SK-N-SH (cell line): ENCODE measurements at regions not wholly inside any gene's neighbourhood (a gene's known extent, or its start where the extent isn't known, plus 50 kb on each side); places are given as distances from the start of the nearest gene placed in this dataset.

ENCODE experiments used
- CTCF ChIA-PET: fragments of 300-600, 350-600 bp; formaldehyde crosslinking; extraction: SDS; loops from one replicate; lab custom pipeline; 2021; lab: Yijun Ruan, JAX
- POLR2A ChIA-PET: fragments of 350-600 bp; sonication (Branson Sonifier 250); formaldehyde crosslinking; extraction: SDS; loops from one replicate; lab custom pipeline; 2020; ENCODE audit warnings: antibody characterized with exemption, inconsistent platforms; lab: Yijun Ruan, JAX
- DNase-seq: peaks from one replicate; pipeline ENCODE4 v3.0.0; 2012
- H2AFZ ChIP-seq: fragments of 200-600 bp; sonication (generic); 2 replicates; pipeline ENCODE4 v1.8.1; 2016; ENCODE audit warnings: antibody characterized with exemption, mild to moderate bottlenecking, low read depth
- H3F3A ChIP-seq: fragments of 200-600 bp; sonication (generic); replicated peaks from 2 replicates; pipeline ENCODE3; 2016; ENCODE audit warnings: antibody characterized with exemption, mild to moderate bottlenecking; ENCODE audit not compliant: insufficient read depth
- H3K27ac ChIP-seq, 2 experiments: fragments of 200-500 bp in 1 of 2; fragments of 200-600 bp in 1 of 2; sonication (Bioruptor generic) in 1 of 2; sonication (generic), shearing (Covaris generic) in 1 of 2; 2 replicates each; pipeline versions ENCODE4 v1.5.1 to v1.6.1; 2014 to 2016; ENCODE audit warnings: low read depth in 2 of 2, inconsistent platforms in 1 of 2, low read length in 1 of 2, mild to moderate bottlenecking in 1 of 2, mixed read lengths in 1 of 2
- H3K27me3 ChIP-seq: fragments of 200-600 bp; sonication (generic), shearing (Covaris generic); 2 replicates; pipeline ENCODE4 v1.6.1; 2016; ENCODE audit warnings: mixed run types; ENCODE audit not compliant: insufficient read depth
- H3K36me3 ChIP-seq, 2 experiments: fragments of 200-500 bp in 1 of 2; fragments of 200-600 bp in 1 of 2; sonication (Bioruptor generic) in 1 of 2; sonication (generic) in 1 of 2; replicated peaks in 1 of 2; 2 replicates each; pipeline versions ENCODE3 to v1.5.1; 2014 to 2016; ENCODE audit warnings: low read length in 1 of 2, mild to moderate bottlenecking in 1 of 2; ENCODE audit not compliant: insufficient read depth in 2 of 2, control insufficient read depth in 1 of 2
- H3K4me1 ChIP-seq, 2 experiments: fragments of 200-500 bp in 1 of 2; fragments of 200-600 bp in 1 of 2; sonication (Bioruptor generic) in 1 of 2; sonication (generic), shearing (Covaris generic) in 1 of 2; 2 replicates each; pipeline versions ENCODE4 v1.5.1 to v1.6.1; 2014 to 2016; ENCODE audit warnings: low read depth in 1 of 2, low read length in 1 of 2, mixed run types in 1 of 2; ENCODE audit not compliant: insufficient read depth in 2 of 2, control insufficient read depth in 1 of 2
- H3K4me2 ChIP-seq: fragments of 200-600 bp; sonication (generic), shearing (Covaris generic); 2 replicates; pipeline ENCODE4 v1.6.1; 2017; ENCODE audit warnings: mixed run types
- H3K4me3 ChIP-seq, 2 experiments: fragments of 200-500 bp in 1 of 2; fragments of 200-600 bp in 1 of 2; sonication (Bioruptor generic) in 1 of 2; sonication (generic), shearing (Covaris generic) in 1 of 2; 2 replicates each; pipeline versions ENCODE4 v1.5.1 to v1.8.1; 2014 to 2016; ENCODE audit warnings: low read depth in 2 of 2, inconsistent platforms in 1 of 2, low read length in 1 of 2, mild to moderate bottlenecking in 1 of 2, mixed read lengths in 1 of 2, moderate library complexity in 1 of 2
- H3K79me2 ChIP-seq: fragments of 200-600 bp; sonication (generic); 2 replicates; pipeline ENCODE4 v1.8.1; 2017; ENCODE audit warnings: mild to moderate bottlenecking; ENCODE audit not compliant: insufficient read depth
- H3K9ac ChIP-seq: fragments of 200-600 bp; sonication (generic); 2 replicates; pipeline ENCODE4 v1.6.1; 2017; ENCODE audit warnings: mixed run types
- H3K9me2 ChIP-seq: fragments of 200-600 bp; sonication (generic); 2 replicates; pipeline ENCODE4 v1.6.1; 2017; ENCODE audit warnings: mixed run types
- H3K9me3 ChIP-seq: fragments of 200-600 bp; sonication (generic); 2 replicates; pipeline ENCODE4 v1.6.1; 2017; ENCODE audit warnings: mixed run types, mild to moderate bottlenecking, moderate library complexity
- H4K20me1 ChIP-seq: fragments of 200-600 bp; sonication (generic); 2 replicates; pipeline ENCODE4 v1.6.1; 2017; ENCODE audit warnings: mild to moderate bottlenecking, mixed run types; ENCODE audit not compliant: insufficient read depth
- FOSL2 ChIP-seq: IDR thresholded peaks from 2 replicates; pipeline ENCODE4 v1.4.0; 2012; ENCODE audit warnings: low read depth, mild to moderate bottlenecking, moderate library complexity, borderline replicate concordance
- FOXJ3 ChIP-seq: sonication (generic); formaldehyde crosslinking; IDR thresholded peaks from 2 replicates; pipeline ENCODE4 v1.5.1; 2020; ENCODE audit warnings: mild to moderate bottlenecking, missing genetic modification reagents
- FOXM1 ChIP-seq: IDR thresholded peaks from 2 replicates; pipeline ENCODE4 v1.4.0; 2012; ENCODE audit warnings: low read depth, mild to moderate bottlenecking
- GABPA ChIP-seq: IDR thresholded peaks from 2 replicates; pipeline ENCODE4 v1.4.0; 2012; ENCODE audit warnings: low read depth, mild to moderate bottlenecking
- MXI1 ChIP-seq: IDR thresholded peaks from 2 replicates; pipeline ENCODE4 v1.6.1; 2012; ENCODE audit warnings: mild to moderate bottlenecking, low read depth, low read length, improper control_type of control experiment
- NFIC ChIP-seq: IDR thresholded peaks from 2 replicates; pipeline ENCODE4 v1.4.0; 2012; ENCODE audit warnings: borderline replicate concordance
- NRF1 ChIP-seq: IDR thresholded peaks from 2 replicates; pipeline ENCODE4 v1.6.1; 2012; ENCODE audit warnings: low read depth, mild to moderate bottlenecking, low read length
- POLR2AphosphoS5 ChIP-seq: IDR thresholded peaks from 2 replicates; pipeline ENCODE4 v1.6.1; 2012; ENCODE audit warnings: low read depth, low read length
- RCOR1 ChIP-seq: fragments of 150-350 bp; IDR thresholded peaks from 2 replicates; pipeline ENCODE4 v1.6.1; 2017; ENCODE audit warnings: antibody characterized with exemption, low read length
- RFX5 ChIP-seq: IDR thresholded peaks from 2 replicates; pipeline ENCODE4 v1.6.1; 2012; ENCODE audit warnings: mild to moderate bottlenecking, improper control_type of control experiment, low read length
- TAF1 ChIP-seq: IDR thresholded peaks from 2 replicates; pipeline ENCODE4 v1.6.1; 2012; ENCODE audit warnings: low read depth, mild to moderate bottlenecking, low read length, moderate library complexity, borderline replicate concordance
- YY1 ChIP-seq: IDR thresholded peaks from 2 replicates; pipeline ENCODE4 v1.4.0; 2012; ENCODE audit warnings: low read depth, mild to moderate bottlenecking
- WGBS: methylation state at CpG from one replicate; pipeline ENCODE4 v1.1.6; 2017; ENCODE audit warnings: low lambda C conversion rate; 5-methylcytosine and 5-hydroxymethylcytosine counted together
- TF ChIP-seq, protein P1 (sequence below): fragments of 150-350 bp; IDR thresholded peaks from 2 replicates; pipeline ENCODE4 v1.6.1; 2016; ENCODE audit warnings: mild to moderate bottlenecking, low read depth, low read length
- TF ChIP-seq, protein P2 (sequence below): fragments of 150-350 bp; IDR thresholded peaks from 2 replicates; pipeline ENCODE4 v1.6.1; 2017; ENCODE audit warnings: antibody characterized with exemption, low read length, low read depth, borderline replicate concordance
- TF ChIP-seq, protein P3 (sequence below): IDR thresholded peaks from 2 replicates; pipeline ENCODE4; 2012
- TF ChIP-seq, protein P4 (sequence below): IDR thresholded peaks from 2 replicates; pipeline ENCODE4 v1.4.0; 2012; ENCODE audit warnings: low read depth, borderline replicate concordance
- TF ChIP-seq, protein P5 (sequence below): fragments of 200-600 bp; sonication (generic); IDR thresholded peaks from 2 replicates; pipeline ENCODE4 v1.6.1; 2017; ENCODE audit warnings: antibody characterized with exemption, mild to moderate bottlenecking, moderate library complexity

DNA sequence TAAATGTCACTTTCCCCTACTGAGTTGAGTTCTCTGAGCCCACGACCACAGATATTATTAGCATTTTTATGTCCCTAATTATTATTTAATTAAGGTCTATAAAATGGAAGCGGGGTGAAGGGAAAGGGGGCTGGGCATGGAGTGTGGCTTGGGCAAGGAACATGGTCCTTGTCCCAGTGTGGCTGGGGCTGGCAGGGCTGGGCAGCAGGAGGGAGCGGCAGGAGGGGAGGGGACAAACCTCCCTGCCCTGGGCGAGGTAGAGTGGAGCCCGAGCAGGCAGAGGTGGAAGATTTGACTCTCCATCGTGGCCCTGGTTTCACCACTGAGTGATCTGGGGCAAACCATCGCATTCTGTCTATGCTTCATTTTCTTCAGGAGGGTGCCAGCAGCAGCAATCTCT lies 402.9 kb upstream of the C2CD4B start (continued):
- TF ChIP-seq, protein P1, sequence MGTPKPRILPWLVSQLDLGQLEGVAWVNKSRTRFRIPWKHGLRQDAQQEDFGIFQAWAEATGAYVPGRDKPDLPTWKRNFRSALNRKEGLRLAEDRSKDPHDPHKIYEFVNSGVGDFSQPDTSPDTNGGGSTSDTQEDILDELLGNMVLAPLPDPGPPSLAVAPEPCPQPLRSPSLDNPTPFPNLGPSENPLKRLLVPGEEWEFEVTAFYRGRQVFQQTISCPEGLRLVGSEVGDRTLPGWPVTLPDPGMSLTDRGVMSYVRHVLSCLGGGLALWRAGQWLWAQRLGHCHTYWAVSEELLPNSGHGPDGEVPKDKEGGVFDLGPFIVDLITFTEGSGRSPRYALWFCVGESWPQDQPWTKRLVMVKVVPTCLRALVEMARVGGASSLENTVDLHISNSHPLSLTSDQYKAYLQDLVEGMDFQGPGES = no peak
- no peak for TF ChIP-seq FOXM1
- no peak for TF ChIP-seq RCOR1
- no peak for TF ChIP-seq GABPA
- TF ChIP-seq, protein P2, sequence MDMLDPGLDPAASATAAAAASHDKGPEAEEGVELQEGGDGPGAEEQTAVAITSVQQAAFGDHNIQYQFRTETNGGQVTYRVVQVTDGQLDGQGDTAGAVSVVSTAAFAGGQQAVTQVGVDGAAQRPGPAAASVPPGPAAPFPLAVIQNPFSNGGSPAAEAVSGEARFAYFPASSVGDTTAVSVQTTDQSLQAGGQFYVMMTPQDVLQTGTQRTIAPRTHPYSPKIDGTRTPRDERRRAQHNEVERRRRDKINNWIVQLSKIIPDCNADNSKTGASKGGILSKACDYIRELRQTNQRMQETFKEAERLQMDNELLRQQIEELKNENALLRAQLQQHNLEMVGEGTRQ = no peak
- TF ChIP-seq NFIC = no peak
- TF ChIP-seq TAF1 = no peak
- TF ChIP-seq RFX5 = no peak
- TF ChIP-seq, all 33 proteins: peak for 0

DNA sequence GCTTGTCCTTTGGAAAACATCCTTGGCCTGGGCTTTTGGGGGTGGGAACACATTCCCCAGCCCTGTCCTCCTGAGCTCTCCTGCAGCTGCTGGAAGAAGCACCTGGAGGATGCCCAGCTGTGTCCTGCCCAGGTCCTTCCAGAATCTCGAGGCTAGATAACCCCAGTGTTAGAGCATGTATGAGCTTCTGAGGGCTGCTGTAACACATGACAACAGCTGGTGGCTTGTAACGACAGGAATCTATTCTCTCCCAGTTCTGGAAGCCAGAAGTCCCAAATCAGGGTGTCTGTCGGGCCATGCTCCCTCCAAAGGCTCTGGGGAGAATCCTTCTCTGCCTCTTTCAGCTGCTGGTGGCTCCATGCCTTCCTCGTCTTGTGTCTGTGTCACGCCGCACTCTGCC lies 403.6 kb upstream of the C2CD4B start:
- 91% methylated on average over 5 of the region's 6 CpGs for WGBS

More for the DNA sequence above, 403.6 kb upstream of the C2CD4B start:
- H2AFZ ChIP-seq = no peak overlapping the region
- no peaks in the 10 kb centered on the region for H3K27me3 ChIP-seq
- H3K4me2 ChIP-seq = no peak overlapping the region
- no peaks in the 10 kb centered on the region for H4K20me1 ChIP-seq
- peaks cover 0 to 2% of the 10 kb centered on the region in 2 experiments; a peak in 1 of 4 replicates for H3K4me1 ChIP-seq
- no peaks in the 10 kb centered on the region for H3K79me2 ChIP-seq
- H3K27ac ChIP-seq = no peak overlapping the region
- H3K9ac ChIP-seq = no peak overlapping the region
- ChIA-PET CTCF (interaction anchor here (0.7 kb wide), 1 partner anchor 34 kb away, joined by 3 read pairs; no protein-coding TSS in a partner anchor), POLR2A (no interaction called here)
- DNase-seq = no peak
- H3F3A ChIP-seq = no peaks in the 10 kb centered on the region
- no peaks in the 10 kb centered on the region for H3K9me3 ChIP-seq
- TF ChIP-seq, protein P1 = no peak
- TF ChIP-seq YY1 (no peak), NFIC (no peak), GABPA (no peak), MXI1 (no peak), FOXJ3 (CRISPR knock-in tag) (no peak), POLR2AphosphoS5 (no peak), TAF1 (no peak), NRF1 (no peak), RFX5 (no peak), FOSL2 (no peak)
- TF ChIP-seq, protein P3, sequence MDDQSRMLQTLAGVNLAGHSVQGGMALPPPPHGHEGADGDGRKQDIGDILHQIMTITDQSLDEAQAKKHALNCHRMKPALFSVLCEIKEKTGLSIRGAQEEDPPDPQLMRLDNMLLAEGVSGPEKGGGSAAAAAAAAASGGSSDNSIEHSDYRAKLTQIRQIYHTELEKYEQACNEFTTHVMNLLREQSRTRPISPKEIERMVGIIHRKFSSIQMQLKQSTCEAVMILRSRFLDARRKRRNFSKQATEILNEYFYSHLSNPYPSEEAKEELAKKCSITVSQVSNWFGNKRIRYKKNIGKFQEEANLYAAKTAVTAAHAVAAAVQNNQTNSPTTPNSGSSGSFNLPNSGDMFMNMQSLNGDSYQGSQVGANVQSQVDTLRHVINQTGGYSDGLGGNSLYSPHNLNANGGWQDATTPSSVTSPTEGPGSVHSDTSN = no peak
- TF ChIP-seq, protein P4, sequence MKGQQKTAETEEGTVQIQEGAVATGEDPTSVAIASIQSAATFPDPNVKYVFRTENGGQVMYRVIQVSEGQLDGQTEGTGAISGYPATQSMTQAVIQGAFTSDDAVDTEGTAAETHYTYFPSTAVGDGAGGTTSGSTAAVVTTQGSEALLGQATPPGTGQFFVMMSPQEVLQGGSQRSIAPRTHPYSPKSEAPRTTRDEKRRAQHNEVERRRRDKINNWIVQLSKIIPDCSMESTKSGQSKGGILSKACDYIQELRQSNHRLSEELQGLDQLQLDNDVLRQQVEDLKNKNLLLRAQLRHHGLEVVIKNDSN = no peak
- TF ChIP-seq, protein P2 = no peak
- TF ChIP-seq, protein P5, sequence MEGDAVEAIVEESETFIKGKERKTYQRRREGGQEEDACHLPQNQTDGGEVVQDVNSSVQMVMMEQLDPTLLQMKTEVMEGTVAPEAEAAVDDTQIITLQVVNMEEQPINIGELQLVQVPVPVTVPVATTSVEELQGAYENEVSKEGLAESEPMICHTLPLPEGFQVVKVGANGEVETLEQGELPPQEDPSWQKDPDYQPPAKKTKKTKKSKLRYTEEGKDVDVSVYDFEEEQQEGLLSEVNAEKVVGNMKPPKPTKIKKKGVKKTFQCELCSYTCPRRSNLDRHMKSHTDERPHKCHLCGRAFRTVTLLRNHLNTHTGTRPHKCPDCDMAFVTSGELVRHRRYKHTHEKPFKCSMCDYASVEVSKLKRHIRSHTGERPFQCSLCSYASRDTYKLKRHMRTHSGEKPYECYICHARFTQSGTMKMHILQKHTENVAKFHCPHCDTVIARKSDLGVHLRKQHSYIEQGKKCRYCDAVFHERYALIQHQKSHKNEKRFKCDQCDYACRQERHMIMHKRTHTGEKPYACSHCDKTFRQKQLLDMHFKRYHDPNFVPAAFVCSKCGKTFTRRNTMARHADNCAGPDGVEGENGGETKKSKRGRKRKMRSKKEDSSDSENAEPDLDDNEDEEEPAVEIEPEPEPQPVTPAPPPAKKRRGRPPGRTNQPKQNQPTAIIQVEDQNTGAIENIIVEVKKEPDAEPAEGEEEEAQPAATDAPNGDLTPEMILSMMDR = no peak
- H3K9me2 ChIP-seq = no peaks in the 10 kb centered on the region
- no peaks in the 10 kb centered on the region for H3K36me3 ChIP-seq
- H3K4me3 ChIP-seq = no peak overlapping the region
